ENCODE measurements at regions not wholly inside any gene's neighbourhood (a gene's known extent, or its start where the extent isn't known, plus 50 kb on each side); places are given as distances from the start of the nearest gene placed in this dataset.

GRCh38 chr1:192933744-192934143 is 124.9 kb downstream of the RGS2 start:
- no peak for TF ChIP-seq CTCF (IDR thresholded peaks at IDR 0.05)
- TF ChIP-seq POLR2A (IDR thresholded peaks at IDR 0.05): no peak
